Vagina (tissue), 2 donors: ENCODE measurements at regions not wholly inside any gene's neighbourhood (a gene's known extent, or its start where the extent isn't known, plus 50 kb on each side); places are given as distances from the start of the nearest gene placed in this dataset.

Experiments
- CTCF ChIP-seq, 3 experiments: fragments of 450-650 bp in 2 of 3; fragments of 200-600 bp in 1 of 3; sonication (generic) in 1 of 3; IDR thresholded peaks; one replicate each; pipeline ENCODE4 v1.5.1; 2017 to 2019; ENCODE audit warnings: antibody characterized with exemption in 3 of 3, mild to moderate bottlenecking in 2 of 3, moderate library complexity in 2 of 3
- POLR2A ChIP-seq, 2 donors: fragments of 450-650 bp; IDR thresholded peaks; one replicate each; pipeline ENCODE4 v1.6.1; 2017; ENCODE audit warnings: antibody characterized with exemption in 2 of 2, mild to moderate bottlenecking in 2 of 2, moderate library complexity in 2 of 2
- POLR2AphosphoS5 ChIP-seq, 2 donors: sonication (generic); formaldehyde crosslinking; IDR thresholded peaks; one replicate each; pipeline ENCODE4 v1.9.0; 2017; ENCODE audit warnings: antibody characterized with exemption in 2 of 2, mild to moderate bottlenecking in 2 of 2, low read depth in 1 of 2; ENCODE audit not compliant: insufficient read depth in 1 of 2

GRCh38 chr14:28083389-28083788 is 683.2 kb upstream of the FOXG1 start:
- TF ChIP-seq CTCF (IDR thresholded peaks at IDR 0.05) (no peak), POLR2AphosphoS5 (IDR thresholded peaks at IDR 0.05; ENCODE audit: insufficient read depth in 1 of 2, low read depth in 1 of 2) (no peak), POLR2A (IDR thresholded peaks at IDR 0.05) (no peak)
